ENCODE measurements at regions not wholly inside any gene's neighbourhood (a gene's known extent, or its start where the extent isn't known, plus 50 kb on each side); places are given as distances from the start of the nearest gene placed in this dataset.
"Not testable (repeated sequence)": the region's sequence is repeated elsewhere in the genome, so short reads cannot be mapped to it uniquely, and the experiment has no call there.

DNA sequence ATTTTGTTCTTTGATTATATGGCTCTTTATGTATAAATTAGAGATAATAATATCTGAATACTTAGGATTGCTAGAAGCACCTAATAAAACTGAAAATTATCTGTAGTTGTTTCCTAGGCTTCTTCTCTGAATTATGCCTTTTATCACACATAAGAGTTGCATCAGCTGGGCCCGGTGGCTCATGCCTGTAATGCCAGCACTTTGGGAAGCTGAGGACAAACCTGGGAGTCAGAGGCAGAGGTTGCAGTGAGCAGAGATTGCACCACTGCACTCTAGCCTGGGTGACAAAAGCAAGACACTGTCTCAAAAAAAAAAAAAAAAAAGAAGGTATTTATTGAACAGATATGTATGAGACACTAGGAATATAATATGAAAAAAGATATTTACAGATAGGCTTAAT is 773.5 kb upstream of the AGA start:
- TF ChIP-seq, protein P1, sequence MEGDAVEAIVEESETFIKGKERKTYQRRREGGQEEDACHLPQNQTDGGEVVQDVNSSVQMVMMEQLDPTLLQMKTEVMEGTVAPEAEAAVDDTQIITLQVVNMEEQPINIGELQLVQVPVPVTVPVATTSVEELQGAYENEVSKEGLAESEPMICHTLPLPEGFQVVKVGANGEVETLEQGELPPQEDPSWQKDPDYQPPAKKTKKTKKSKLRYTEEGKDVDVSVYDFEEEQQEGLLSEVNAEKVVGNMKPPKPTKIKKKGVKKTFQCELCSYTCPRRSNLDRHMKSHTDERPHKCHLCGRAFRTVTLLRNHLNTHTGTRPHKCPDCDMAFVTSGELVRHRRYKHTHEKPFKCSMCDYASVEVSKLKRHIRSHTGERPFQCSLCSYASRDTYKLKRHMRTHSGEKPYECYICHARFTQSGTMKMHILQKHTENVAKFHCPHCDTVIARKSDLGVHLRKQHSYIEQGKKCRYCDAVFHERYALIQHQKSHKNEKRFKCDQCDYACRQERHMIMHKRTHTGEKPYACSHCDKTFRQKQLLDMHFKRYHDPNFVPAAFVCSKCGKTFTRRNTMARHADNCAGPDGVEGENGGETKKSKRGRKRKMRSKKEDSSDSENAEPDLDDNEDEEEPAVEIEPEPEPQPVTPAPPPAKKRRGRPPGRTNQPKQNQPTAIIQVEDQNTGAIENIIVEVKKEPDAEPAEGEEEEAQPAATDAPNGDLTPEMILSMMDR (conservative IDR thresholded peaks at IDR 0.05; ENCODE audit: low read depth, low read length) = no peak
- Histone ChIP-seq H3K27ac (no peak overlapping the region), H3K27me3 (ENCODE audit: insufficient read depth, low read depth) (no peaks in the 10 kb centered on the region), H3K4me1 (ENCODE audit: low read depth, poor library complexity, severe bottlenecking) (no peaks in the 10 kb centered on the region), H3K4me3 (IDR thresholded peaks at IDR 0.05; ENCODE audit: insufficient read depth, low read depth, low read length) (no peak overlapping the region), H2AFZ (ENCODE audit: low read depth) (no peak overlapping the region), H3K79me2 (ENCODE audit: insufficient read depth, low read depth) (no peaks in the 10 kb centered on the region), H3K9ac (no peak overlapping the region), H3K36me3 (ENCODE audit: insufficient read depth) (no peaks in the 10 kb centered on the region), H3K4me2 (no peak overlapping the region), H4K20me1 (ENCODE audit: insufficient read depth) (no peaks in the 10 kb centered on the region)

DNA sequence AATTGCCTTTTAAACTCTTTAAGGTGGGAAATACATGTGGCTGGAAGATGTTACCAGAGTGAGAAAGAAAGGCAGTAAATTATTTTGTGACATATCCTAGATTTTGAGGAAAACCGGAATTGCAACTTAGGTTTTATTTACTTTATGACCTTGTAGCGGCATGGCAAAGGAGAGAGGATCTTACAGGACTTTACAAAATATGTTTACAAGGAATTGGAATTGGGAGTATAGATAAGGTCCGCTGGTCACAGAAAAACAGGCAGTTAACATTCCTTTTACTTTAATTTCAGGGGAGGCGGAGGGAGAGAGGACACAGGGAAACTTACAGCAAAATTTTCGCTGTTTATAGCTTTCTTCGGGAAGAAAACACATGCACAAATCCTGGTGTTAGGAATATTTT is 784.2 kb upstream of the AGA start:
- not testable (repeated sequence) for H4K20me1 ChIP-seq (ENCODE audit: insufficient read depth); H3K27ac ChIP-seq; H3K36me3 ChIP-seq (ENCODE audit: insufficient read depth); H3K4me2 ChIP-seq; H2AFZ ChIP-seq (ENCODE audit: low read depth); H3K27me3 ChIP-seq (ENCODE audit: insufficient read depth, low read depth); H3K4me3 ChIP-seq (IDR thresholded peaks at IDR 0.05; ENCODE audit: insufficient read depth, low read depth, low read length); H3K4me1 ChIP-seq (ENCODE audit: low read depth, poor library complexity, severe bottlenecking); H3K9ac ChIP-seq; H3K79me2 ChIP-seq (ENCODE audit: insufficient read depth, low read depth)

DNA sequence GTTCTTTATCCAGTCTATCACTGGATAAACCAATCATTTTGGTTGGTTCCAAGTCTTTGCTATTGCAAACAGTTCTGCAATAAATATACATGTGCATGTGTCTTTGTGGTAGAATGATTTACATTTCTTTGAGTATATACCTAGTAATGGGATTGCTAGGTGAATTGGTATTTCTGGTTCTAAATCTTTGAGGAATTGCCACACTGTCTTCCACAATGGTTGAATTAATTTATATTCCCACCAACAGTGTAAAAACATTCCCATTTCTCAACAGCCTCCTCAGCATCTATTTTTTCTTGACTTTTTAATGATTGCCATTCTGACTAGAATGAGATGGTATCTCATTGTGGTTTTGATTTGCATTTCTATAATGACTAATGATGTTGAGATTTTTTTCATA is 791.7 kb upstream of the AGA start:
- H3K27ac ChIP-seq = no peak overlapping the region
- no peaks in the 10 kb centered on the region for H3K27me3 ChIP-seq (ENCODE audit: insufficient read depth, low read depth)
- TF ChIP-seq, protein P1 (conservative IDR thresholded peaks at IDR 0.05; ENCODE audit: low read depth, low read length) = no peak
- H2AFZ ChIP-seq (ENCODE audit: low read depth) = no peak overlapping the region
- H3K79me2 ChIP-seq (ENCODE audit: insufficient read depth, low read depth) = no peaks in the 10 kb centered on the region
- H3K9ac ChIP-seq = no peak overlapping the region
- no peaks in the 10 kb centered on the region for H4K20me1 ChIP-seq (ENCODE audit: insufficient read depth)
- H3K4me2 ChIP-seq = no peak overlapping the region
- no peak overlapping the region for H3K4me3 ChIP-seq (IDR thresholded peaks at IDR 0.05; ENCODE audit: insufficient read depth, low read depth, low read length)
- no peaks in the 10 kb centered on the region for H3K4me1 ChIP-seq (ENCODE audit: low read depth, poor library complexity, severe bottlenecking)
- H3K36me3 ChIP-seq (ENCODE audit: insufficient read depth) = no peaks in the 10 kb centered on the region

DNA sequence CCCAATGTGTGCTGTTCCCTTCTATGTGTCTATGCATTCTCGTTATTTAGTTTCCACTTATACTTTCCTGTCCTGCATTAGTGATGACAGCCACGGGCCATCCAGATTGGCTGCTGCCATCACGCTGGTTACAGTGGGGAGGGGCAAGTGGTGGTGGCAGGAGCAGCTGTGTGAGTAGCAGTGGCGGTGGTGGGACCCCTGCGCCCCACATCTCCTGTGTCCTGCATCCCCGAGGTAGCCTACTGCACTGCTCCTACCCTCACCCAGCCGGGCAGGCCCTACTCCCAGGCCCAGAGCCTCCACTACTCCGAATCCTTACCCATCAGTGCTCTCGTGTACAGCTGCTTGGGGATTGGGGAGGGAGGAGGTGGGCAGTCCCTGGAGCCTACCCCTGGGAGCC is 798.7 kb upstream of the AGA start:
- no peak overlapping the region for H2AFZ ChIP-seq (ENCODE audit: low read depth)
- no peak overlapping the region for H3K27ac ChIP-seq
- H3K4me1 ChIP-seq (ENCODE audit: low read depth, poor library complexity, severe bottlenecking) = no peaks in the 10 kb centered on the region
- no peak overlapping the region for H3K4me3 ChIP-seq (IDR thresholded peaks at IDR 0.05; ENCODE audit: insufficient read depth, low read depth, low read length)
- H3K36me3 ChIP-seq (ENCODE audit: insufficient read depth) = no peaks in the 10 kb centered on the region
- TF ChIP-seq, protein P1 (conservative IDR thresholded peaks at IDR 0.05; ENCODE audit: low read depth, low read length) = no peak
- no peaks in the 10 kb centered on the region for H3K27me3 ChIP-seq (ENCODE audit: insufficient read depth, low read depth)
- no peaks in the 10 kb centered on the region for H3K79me2 ChIP-seq (ENCODE audit: insufficient read depth, low read depth)
- no peak overlapping the region for H3K9ac ChIP-seq
- H3K4me2 ChIP-seq = no peak overlapping the region
- H4K20me1 ChIP-seq (ENCODE audit: insufficient read depth) = no peaks in the 10 kb centered on the region

DNA sequence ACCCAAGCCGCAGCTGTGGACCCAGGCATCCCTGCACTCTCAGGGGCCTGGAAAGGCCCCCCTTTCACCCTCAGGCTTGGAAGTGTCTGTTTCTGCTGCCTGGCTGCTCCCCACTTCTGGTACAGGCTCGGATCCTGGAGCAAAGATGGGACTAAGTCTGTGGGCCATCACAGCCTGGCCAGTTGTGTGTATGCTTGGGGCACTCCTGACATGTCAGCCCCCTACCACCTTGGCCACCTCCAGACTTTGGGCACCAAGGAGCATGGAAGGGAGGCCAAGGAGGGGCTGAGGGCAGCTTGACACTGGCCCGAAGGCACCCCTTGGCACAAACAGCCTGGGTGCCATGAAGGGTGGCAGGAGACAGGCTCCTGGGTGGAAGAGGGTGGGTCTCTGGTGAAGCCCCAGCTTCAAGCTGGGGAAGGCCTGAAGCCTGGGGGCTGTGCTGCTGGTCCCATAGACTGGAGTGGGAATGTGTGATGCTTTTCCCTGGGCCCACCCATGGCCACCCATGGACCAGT is 799.4 kb upstream of the AGA start:
- TF ChIP-seq, protein P1 (conservative IDR thresholded peaks at IDR 0.05; ENCODE audit: low read depth, low read length) = no peak
- Histone ChIP-seq H3K27ac (no peak overlapping the region), H3K4me1 (ENCODE audit: low read depth, poor library complexity, severe bottlenecking) (no peaks in the 10 kb centered on the region), H3K36me3 (ENCODE audit: insufficient read depth) (no peaks in the 10 kb centered on the region), H3K9ac (no peak overlapping the region), H3K79me2 (ENCODE audit: insufficient read depth, low read depth) (no peaks in the 10 kb centered on the region), H3K4me2 (no peak overlapping the region), H2AFZ (ENCODE audit: low read depth) (no peak overlapping the region), H3K4me3 (IDR thresholded peaks at IDR 0.05; ENCODE audit: insufficient read depth, low read depth, low read length) (no peak overlapping the region), H4K20me1 (ENCODE audit: insufficient read depth) (no peaks in the 10 kb centered on the region), H3K27me3 (ENCODE audit: insufficient read depth, low read depth) (no peaks in the 10 kb centered on the region)

Measured in KMS-11 (cell line).